Activated naive CD8-positive, alpha-beta T cell treated with anti-CD3 and anti-CD28 coated beads, Interleukin-2, amount 10 ng/mL, durations not matched to agents 7 days and 5 days (primary cell): ENCODE measurements at regions not wholly inside any gene's neighbourhood (a gene's known extent, or its start where the extent isn't known, plus 50 kb on each side); places are given as distances from the start of the nearest gene placed in this dataset.

Source experiments
- ATAC-seq: fragments of 150-1000 bp; cut with Tn5 transposase; one replicate; pipeline ENCODE4 v1.10.0; 2021; ENCODE audit warnings: low read depth, moderate library complexity
- POLR2A ChIA-PET: fragments of 350-600 bp; sonication (Branson Sonifier 250); formaldehyde crosslinking; loops from one replicate; lab custom pipeline; 2021; ENCODE audit warnings: antibody characterized with exemption; lab: Charles Lee
- DNase-seq: peaks from one replicate; pipeline ENCODE4 v3.0.0; 2021
- H3K27ac Mint-ChIP-seq: one replicate; pipeline ENCODE4 v1.8.0; 2022; ENCODE audit warnings: mild to moderate bottlenecking, mixed read lengths
- H3K27me3 Mint-ChIP-seq: one replicate; pipeline ENCODE4 v1.8.0; 2022; ENCODE audit warnings: mild to moderate bottlenecking, moderate library complexity, mixed read lengths
- H3K36me3 Mint-ChIP-seq: one replicate; pipeline ENCODE4 v1.8.0; 2021; ENCODE audit warnings: mild to moderate bottlenecking, mixed read lengths
- H3K4me1 Mint-ChIP-seq: one replicate; pipeline ENCODE4 v1.8.0; 2021; ENCODE audit warnings: mixed read lengths
- H3K4me3 Mint-ChIP-seq: one replicate; pipeline ENCODE4 v1.8.0; 2022; ENCODE audit warnings: mild to moderate bottlenecking, moderate library complexity, mixed read lengths
- H3K9me3 Mint-ChIP-seq: one replicate; pipeline ENCODE4 v1.8.0; 2021; ENCODE audit warnings: mixed read lengths

DNA sequence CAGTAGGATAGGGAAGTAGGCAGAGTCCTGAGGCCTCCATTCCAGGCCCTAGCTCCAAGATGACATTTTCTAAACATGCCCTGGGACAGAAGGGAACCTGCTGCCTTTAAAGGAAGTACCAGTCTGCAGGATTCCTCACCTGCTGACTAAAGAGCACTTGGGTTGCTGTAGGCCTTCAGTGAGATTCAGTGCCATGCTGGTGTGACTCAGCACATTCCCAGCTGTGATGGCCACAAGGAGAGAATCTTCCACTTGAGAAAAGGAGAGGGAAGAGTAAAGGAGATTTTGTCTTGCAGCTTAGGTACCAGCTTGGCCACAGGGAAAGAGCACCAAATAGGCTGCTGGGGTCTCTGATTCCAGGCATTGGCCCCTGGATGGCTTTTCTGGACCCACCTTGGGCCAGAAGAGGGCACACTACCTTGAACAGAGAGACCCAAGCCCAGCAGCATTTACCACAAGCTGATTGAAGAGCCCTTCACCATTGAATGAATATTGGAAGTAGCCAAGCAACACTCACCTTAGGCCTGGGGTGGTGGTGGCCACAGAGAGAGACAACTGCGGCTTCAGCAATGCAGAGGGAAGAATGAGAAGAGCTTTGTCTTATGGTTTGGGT is 498.3 kb downstream of the KCNH5 start:
- DNase-seq (no peak), ATAC-seq (no peak)
- H3K9me3 Mint-ChIP-seq = peaks cover 10% of the 10 kb centered on the region
- POLR2A ChIA-PET = no interaction called here
- no peaks in the 10 kb centered on the region for H3K27me3 Mint-ChIP-seq
- H3K4me3 Mint-ChIP-seq = no peak overlapping the region
- no peaks in the 10 kb centered on the region for H3K4me1 Mint-ChIP-seq
- H3K36me3 Mint-ChIP-seq = no peaks in the 10 kb centered on the region
- H3K27ac Mint-ChIP-seq = no peak overlapping the region

DNA sequence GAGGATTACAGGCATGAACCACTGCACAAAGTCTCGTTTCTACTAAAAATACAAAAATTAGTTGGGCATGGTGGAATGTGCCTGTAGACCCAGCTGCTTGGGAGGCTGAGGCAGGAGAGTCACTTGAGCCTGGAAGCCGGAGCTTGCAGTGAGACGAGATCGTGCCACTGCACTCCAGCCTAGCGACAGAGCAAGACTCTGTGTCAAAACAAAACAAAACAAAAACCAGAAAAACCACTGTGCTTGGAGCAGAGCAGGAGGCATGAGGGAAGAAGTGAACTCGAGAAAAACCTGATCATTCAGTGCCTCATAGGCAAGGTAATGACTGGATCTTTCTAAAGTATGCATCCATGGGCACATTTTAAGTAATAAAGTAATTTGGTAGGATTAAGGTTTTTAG is 487.8 kb downstream of the KCNH5 start:
- no peak for DNase-seq
- H3K4me1 Mint-ChIP-seq = no peaks in the 10 kb centered on the region
- H3K27me3 Mint-ChIP-seq = no peaks in the 10 kb centered on the region
- H3K36me3 Mint-ChIP-seq = no peaks in the 10 kb centered on the region
- no peak overlapping the region for H3K4me3 Mint-ChIP-seq
- no peak overlapping the region for H3K27ac Mint-ChIP-seq
- no peak for ATAC-seq
- POLR2A ChIA-PET = no interaction called here
- peaks cover under 1% of the 10 kb centered on the region for H3K9me3 Mint-ChIP-seq

- Mint-ChIP-seq H3K36me3 (no peaks in the 10 kb centered on the region), H3K27me3 (no peaks in the 10 kb centered on the region), H3K9me3 (no peaks in the 10 kb centered on the region), H3K4me3 (no peak overlapping the region), H3K4me1 (no peaks in the 10 kb centered on the region), H3K27ac (no peak overlapping the region)
- POLR2A ChIA-PET = no interaction called here
- DNase-seq (no peak), ATAC-seq (no peak)
These were observed 486.8 kb downstream of the KCNH5 start for GRCh38 chr14:62558451-62558850.

GRCh38 chr14:62585247-62585646 is 460.0 kb downstream of the KCNH5 start:
- no peaks in the 10 kb centered on the region for H3K36me3 Mint-ChIP-seq

GRCh38 chr14:62592877-62593276 is 452.4 kb downstream of the KCNH5 start:
- Mint-ChIP-seq H3K9me3 (peaks cover 9% of the 10 kb centered on the region), H3K27me3 (no peaks in the 10 kb centered on the region), H3K36me3 (no peaks in the 10 kb centered on the region), H3K27ac (no peak overlapping the region), H3K4me3 (no peak overlapping the region), H3K4me1 (no peaks in the 10 kb centered on the region)
- DNase-seq = no peak
- no peak for ATAC-seq
- POLR2A ChIA-PET = no interaction called here

More at GRCh38 chr14:62585247-62585646, 460.0 kb downstream of the KCNH5 start:
- no peaks in the 10 kb centered on the region for H3K4me1 Mint-ChIP-seq
- no peak for DNase-seq
- H3K9me3 Mint-ChIP-seq = peaks cover 2% of the 10 kb centered on the region
- no peaks in the 10 kb centered on the region for H3K27me3 Mint-ChIP-seq
- no peak overlapping the region for H3K27ac Mint-ChIP-seq
- POLR2A ChIA-PET = no interaction called here
- H3K4me3 Mint-ChIP-seq = no peak overlapping the region
- no peak for ATAC-seq

- no peak overlapping the region for H3K27ac Mint-ChIP-seq
- no peak for ATAC-seq
These were observed 448.1 kb downstream of the KCNH5 start for GRCh38 chr14:62597143-62597542.

DNA sequence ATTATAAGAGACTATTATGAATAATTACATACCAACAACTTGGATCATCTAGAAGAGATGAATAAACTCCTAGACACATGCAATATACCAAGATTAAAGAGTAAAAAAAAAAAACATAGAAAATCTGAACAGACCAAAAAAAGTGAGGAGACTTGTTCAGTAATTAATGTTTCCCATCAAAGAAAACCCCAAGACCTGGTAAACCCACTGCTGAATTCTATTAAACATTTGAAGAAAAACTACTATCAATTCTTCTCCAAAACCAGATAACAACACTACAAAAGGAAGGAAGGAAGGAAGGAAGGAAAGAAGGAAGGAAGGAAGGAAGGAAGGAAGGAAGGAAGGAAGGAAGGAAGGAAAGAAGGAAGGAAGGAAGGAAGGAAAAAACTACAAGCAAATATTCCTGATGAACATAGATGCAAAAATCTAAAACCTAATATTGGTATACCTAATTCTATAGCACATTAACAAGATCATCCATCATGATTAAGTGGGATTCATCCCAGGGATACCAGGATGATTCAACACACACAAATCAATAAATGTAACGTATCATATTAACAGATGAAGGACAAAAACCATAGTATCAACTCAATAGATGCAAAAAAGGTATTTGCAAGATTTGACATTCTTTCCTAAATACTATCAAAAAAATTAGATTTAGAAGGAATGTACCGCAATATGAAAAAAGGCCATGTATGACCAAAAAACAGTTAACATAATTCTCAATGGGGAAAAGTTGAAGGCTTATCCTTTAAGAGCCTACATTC is 445.5 kb downstream of the KCNH5 start:
- no peaks in the 10 kb centered on the region for H3K36me3 Mint-ChIP-seq
- H3K27me3 Mint-ChIP-seq = no peaks in the 10 kb centered on the region
- ATAC-seq (no peak), DNase-seq (no peak)
- no peaks in the 10 kb centered on the region for H3K4me1 Mint-ChIP-seq
- H3K27ac Mint-ChIP-seq = no peak overlapping the region
- POLR2A ChIA-PET = no interaction called here
- H3K9me3 Mint-ChIP-seq = peaks cover 13% of the 10 kb centered on the region
- H3K4me3 Mint-ChIP-seq = no peak overlapping the region

More at GRCh38 chr14:62597143-62597542, 448.1 kb downstream of the KCNH5 start:
- Mint-ChIP-seq H3K9me3 (peaks cover 8% of the 10 kb centered on the region), H3K4me3 (no peak overlapping the region), H3K36me3 (no peaks in the 10 kb centered on the region), H3K27me3 (no peaks in the 10 kb centered on the region), H3K4me1 (no peaks in the 10 kb centered on the region)
- POLR2A ChIA-PET = no interaction called here
- no peak for DNase-seq

DNA sequence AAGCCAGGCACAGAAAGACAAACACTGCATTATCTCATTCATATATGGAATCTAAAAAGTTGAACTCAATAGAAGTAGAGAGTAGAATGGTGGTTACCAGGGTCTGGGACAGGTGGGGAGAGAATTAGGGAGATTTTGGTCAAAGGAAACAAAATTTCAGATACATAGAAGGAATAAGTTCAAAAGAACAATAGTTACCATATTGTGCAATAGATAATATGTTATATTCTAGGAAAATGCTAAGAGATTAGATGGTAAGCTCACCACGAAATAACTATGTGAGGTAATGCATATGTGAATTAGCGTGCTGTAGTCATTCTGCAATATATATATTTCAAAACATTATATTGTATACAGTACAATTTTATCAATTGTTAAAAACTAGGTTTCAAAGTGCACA is 442.5 kb downstream of the KCNH5 start:
- H3K4me1 Mint-ChIP-seq = no peaks in the 10 kb centered on the region
- H3K27me3 Mint-ChIP-seq = no peaks in the 10 kb centered on the region
- H3K9me3 Mint-ChIP-seq = peaks cover 9% of the 10 kb centered on the region
- ATAC-seq = no peak
- H3K36me3 Mint-ChIP-seq = no peaks in the 10 kb centered on the region
- no peak overlapping the region for H3K4me3 Mint-ChIP-seq
- no peak for DNase-seq
- no peak overlapping the region for H3K27ac Mint-ChIP-seq
- POLR2A ChIA-PET = no interaction called here

DNA sequence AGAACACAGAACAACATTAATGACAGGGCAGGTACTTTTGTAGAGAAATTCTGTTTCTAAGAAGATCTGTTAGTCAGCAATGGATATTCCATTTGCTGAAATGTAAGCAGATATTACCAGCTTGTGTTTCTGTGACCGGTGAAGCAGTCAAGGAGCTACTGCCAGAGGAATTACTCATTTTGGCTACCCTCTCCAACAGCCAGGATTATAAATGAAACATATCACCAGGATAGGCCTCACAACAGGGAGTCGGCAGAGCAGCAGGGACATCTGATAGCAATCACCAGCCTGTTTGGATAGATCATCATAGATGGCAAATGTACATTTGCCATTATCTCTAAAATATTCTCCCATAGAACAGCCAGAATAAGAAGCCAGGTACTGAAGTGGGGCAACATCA is 440.7 kb downstream of the KCNH5 start:
- peaks cover 9% of the 10 kb centered on the region for H3K9me3 Mint-ChIP-seq
- no peak overlapping the region for H3K27ac Mint-ChIP-seq
- H3K36me3 Mint-ChIP-seq = no peaks in the 10 kb centered on the region
- POLR2A ChIA-PET = no interaction called here
- no peak for ATAC-seq
- H3K4me3 Mint-ChIP-seq = no peak overlapping the region
- DNase-seq = no peak
- no peaks in the 10 kb centered on the region for H3K27me3 Mint-ChIP-seq
- no peaks in the 10 kb centered on the region for H3K4me1 Mint-ChIP-seq

GRCh38 chr14:62614122-62614521 is 431.1 kb downstream of the KCNH5 start:
- H3K36me3 Mint-ChIP-seq = no peaks in the 10 kb centered on the region
- H3K9me3 Mint-ChIP-seq = no peaks in the 10 kb centered on the region
- no peaks in the 10 kb centered on the region for H3K4me1 Mint-ChIP-seq
- H3K27me3 Mint-ChIP-seq = no peaks in the 10 kb centered on the region
- H3K27ac Mint-ChIP-seq = no peak overlapping the region
- ATAC-seq = no peak
- no peak for DNase-seq
- no peak overlapping the region for H3K4me3 Mint-ChIP-seq
- POLR2A ChIA-PET = no interaction called here

GRCh38 chr14:62616668-62617067 is 428.6 kb downstream of the KCNH5 start:
- Mint-ChIP-seq H3K4me3 (no peak overlapping the region), H3K4me1 (no peaks in the 10 kb centered on the region), H3K27ac (no peak overlapping the region), H3K36me3 (no peaks in the 10 kb centered on the region), H3K9me3 (peaks cover 3% of the 10 kb centered on the region), H3K27me3 (no peaks in the 10 kb centered on the region)
- ATAC-seq (no peak), DNase-seq (no peak)
- POLR2A ChIA-PET = no interaction called here

- Mint-ChIP-seq H3K27ac (no peak overlapping the region), H3K36me3 (no peaks in the 10 kb centered on the region), H3K9me3 (peaks cover 5% of the 10 kb centered on the region), H3K4me1 (no peaks in the 10 kb centered on the region), H3K4me3 (no peak overlapping the region), H3K27me3 (no peaks in the 10 kb centered on the region)
- POLR2A ChIA-PET = no interaction called here
- DNase-seq (no peak), ATAC-seq (no peak)
These were observed 418.8 kb downstream of the KCNH5 start for GRCh38 chr14:62626416-62626815.

GRCh38 chr14:62629176-62629725 is 416.0 kb downstream of the KCNH5 start:
- DNase-seq (no peak), ATAC-seq (no peak)
- POLR2A ChIA-PET = no interaction called here
- Mint-ChIP-seq H3K27ac (no peak overlapping the region), H3K4me1 (no peaks in the 10 kb centered on the region), H3K9me3 (peaks cover 2% of the 10 kb centered on the region), H3K27me3 (no peaks in the 10 kb centered on the region), H3K36me3 (no peaks in the 10 kb centered on the region), H3K4me3 (no peak overlapping the region)

- Mint-ChIP-seq H3K36me3 (no peaks in the 10 kb centered on the region), H3K27me3 (no peaks in the 10 kb centered on the region), H3K9me3 (peaks cover 1% of the 10 kb centered on the region), H3K27ac (no peak overlapping the region), H3K4me1 (no peaks in the 10 kb centered on the region), H3K4me3 (no peak overlapping the region)
- ATAC-seq (no peak), DNase-seq (no peak)
- POLR2A ChIA-PET = no interaction called here
These were observed 414.1 kb downstream of the KCNH5 start for GRCh38 chr14:62631176-62631575.
